Left colon (tissue), 2 donors: ENCODE measurements at regions not wholly inside any gene's neighbourhood (a gene's known extent, or its start where the extent isn't known, plus 50 kb on each side); places are given as distances from the start of the nearest gene placed in this dataset.
"Not testable (repeated sequence)": the region's sequence is repeated elsewhere in the genome, so short reads cannot be mapped to it uniquely, and the experiment has no call there.

Experiments
- ATAC-seq: fragments of 200-7000 bp; cut with Tn5 transposase; one replicate; pipeline ENCODE4 v1.9.1; 2020; ENCODE audit warnings: mild to moderate bottlenecking, moderate library complexity
- DNase-seq, 2 donors: peaks; one replicate each; pipeline ENCODE4 v3.0.0-alpha.2; 2020
- intact Hi-C, 2 donors: fragments of 100-400 bp; cut with DNase I in 1 of 2; cut with micrococcal nuclease in 1 of 2; formaldehyde crosslinking; loops; one replicate each; pipeline versions ENCODE4 v1.11.2 to v1.14.0; 2022; cut with DNase I, micrococcal nuclease
- donor health status: DM: no; HTN: no; CAD: no.
- donor health status: DM: yes; HTN: yes; CAD: no.

DNA sequence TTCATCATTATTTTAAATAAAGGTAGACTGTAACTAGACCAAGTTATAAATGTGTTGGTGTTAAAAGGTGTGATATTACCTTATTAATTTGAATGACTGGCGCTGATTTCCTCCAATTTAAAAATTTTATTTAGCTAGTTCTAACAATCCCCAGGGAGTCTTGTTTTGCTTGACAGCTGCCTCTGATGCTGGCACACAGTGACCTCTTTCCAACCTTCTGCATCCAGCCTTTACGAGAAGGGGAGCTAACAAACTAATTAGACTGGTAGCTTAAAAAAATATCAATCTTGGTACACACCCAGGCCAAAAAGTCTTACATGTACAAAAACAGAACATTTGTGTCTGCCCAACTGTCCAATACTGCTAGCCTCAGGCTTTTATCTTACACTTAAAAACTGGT lies 51.8 kb upstream of the ENPEP start:
- no peak for DNase-seq
- ATAC-seq: no peak
- intact Hi-C loops: no loop called here

DNA sequence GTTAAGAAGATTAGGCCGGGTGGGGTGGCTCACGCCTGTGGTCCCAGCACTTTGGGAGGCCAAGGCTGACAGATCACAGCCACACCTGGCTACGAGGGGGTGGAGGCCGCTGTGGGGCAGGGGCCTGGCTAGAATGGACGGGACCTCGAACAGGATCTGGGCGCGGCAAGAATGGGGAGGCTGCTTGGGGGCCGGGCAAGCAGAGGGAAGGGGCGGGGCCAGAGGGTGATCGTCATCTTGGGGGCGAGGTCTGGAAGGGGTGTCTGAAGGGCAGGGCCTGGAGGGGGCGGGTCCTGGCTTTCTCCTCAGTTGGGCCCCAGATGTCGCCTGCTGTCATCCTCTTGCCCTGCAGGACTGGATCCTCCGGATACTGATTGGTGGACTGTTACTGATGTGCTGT lies 57.3 kb upstream of the ENPEP start:
- DNase-seq: no peak
- intact Hi-C loops: no loop called here
- ATAC-seq: no peak

DNA sequence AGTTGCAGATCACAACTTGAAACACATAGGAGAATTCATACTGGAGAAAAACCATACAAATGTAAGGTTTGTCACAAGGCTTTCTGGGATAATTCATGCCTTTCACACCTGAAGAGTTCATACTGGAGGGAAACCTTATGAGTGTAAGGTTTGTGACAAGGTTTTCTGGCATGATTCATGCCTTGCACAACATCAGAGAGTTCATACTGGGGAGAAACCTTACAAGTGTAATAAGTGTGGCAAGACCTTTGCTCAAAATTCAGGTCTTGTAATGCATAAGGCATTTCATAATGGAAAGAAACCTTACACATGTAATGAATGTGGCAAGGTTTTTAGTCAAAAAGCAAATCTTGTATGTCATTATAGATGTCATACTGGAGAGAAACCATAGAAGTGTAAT lies 58.8 kb upstream of the ENPEP start:
- intact Hi-C loops: no loop called here
- DNase-seq (no peak), ATAC-seq (no peak)

DNA sequence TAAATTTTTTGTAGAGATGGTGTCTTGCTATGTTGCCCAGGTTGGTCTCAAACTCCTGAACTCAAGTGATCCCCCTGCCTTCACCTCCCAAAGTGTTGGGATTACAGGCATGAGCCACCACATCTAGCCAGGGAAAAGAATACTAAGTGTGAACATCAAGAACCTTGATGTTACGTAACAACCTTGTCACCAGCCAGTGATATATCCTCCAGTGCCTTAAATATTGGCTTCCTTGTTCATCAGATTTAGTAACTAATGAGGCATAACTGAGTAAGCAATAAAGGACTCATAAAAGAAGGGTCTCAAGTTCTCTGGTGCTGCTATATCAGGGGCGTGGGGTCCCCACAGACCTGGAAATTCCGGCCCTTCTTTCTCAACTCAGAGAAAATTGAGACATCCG lies 60.5 kb upstream of the ENPEP start:
- intact Hi-C loops: no loop called here
- DNase-seq: no peak
- no peak for ATAC-seq

DNA sequence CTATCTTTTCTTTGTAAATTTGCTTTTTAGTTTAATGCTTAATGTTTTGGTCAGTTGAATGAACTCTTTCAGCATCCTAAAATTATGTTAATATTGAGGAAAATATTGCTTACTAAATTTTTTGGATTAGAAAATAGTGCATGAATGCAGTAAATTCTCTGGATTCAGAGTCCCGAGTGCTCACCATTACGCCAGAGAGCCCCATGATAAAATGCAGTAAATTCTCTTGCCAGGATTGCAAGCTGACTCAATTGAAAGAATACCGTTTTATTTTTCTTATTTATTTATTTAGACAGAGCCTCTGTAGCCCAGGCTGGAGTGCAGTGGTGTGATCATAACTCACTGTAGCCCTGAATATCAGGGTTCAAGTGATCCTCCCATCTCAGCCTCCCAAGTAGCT lies 60.9 kb upstream of the ENPEP start:
- ATAC-seq: no peak

DNA sequence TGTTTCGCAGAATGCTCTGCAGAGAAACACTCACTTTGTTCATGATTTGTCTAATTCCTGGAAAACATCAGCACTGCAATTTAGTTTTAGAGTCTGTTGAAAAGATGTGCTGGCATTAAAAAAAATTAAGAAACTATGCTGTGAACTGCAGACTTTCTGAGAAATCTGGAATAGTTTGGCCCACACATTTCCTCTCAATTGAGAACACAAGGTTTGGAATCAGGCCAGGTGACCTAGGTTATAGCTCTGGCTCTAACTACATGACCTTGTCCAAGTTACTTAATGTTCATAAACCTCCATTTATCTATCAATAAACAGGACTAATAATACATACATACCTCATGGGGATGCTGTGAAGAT lies 61.4 kb upstream of the ENPEP start:
- intact Hi-C loops: no loop called here
- no peak for DNase-seq
- no peak for ATAC-seq

More for the DNA sequence above, 60.9 kb upstream of the ENPEP start:
- DNase-seq: no peak
- intact Hi-C loops: no loop called here

DNA sequence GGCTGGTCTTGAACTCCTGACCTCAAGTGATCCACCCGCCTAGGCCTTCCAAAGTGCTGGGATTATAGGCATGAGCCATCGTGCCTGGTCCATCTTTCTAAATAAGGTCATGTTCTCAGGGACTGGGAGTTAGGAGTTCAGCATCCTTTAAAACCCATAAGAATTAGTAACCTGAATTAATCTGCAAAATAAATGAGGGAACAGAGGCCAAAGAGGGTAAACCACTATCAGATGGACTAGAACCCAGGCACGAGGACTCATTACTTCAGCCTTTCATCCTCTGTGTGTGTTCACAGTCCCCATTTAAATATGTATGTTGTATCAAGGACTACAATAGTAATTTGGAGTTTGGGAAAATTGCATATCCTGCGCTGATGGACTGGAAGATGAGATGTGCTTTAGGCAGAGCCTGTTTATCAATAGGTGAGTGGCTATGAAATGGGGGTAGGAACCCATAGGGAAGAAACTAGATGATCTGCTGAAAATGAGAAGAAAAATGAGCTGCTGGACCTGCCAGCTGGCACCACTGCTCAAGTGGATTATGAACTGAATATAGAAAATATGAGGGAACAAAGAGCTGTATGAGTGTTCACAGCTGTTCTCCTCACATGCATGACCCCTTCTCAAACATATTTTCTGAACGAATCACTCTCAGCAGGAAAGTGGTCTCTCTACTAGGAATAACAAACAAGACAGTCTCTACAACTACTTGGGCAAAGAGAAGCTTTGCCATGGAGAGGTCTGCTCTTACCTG lies 62.0 kb upstream of the ENPEP start:
- ATAC-seq, DNase-seq, intact Hi-C loops: not testable (repeated sequence)

DNA sequence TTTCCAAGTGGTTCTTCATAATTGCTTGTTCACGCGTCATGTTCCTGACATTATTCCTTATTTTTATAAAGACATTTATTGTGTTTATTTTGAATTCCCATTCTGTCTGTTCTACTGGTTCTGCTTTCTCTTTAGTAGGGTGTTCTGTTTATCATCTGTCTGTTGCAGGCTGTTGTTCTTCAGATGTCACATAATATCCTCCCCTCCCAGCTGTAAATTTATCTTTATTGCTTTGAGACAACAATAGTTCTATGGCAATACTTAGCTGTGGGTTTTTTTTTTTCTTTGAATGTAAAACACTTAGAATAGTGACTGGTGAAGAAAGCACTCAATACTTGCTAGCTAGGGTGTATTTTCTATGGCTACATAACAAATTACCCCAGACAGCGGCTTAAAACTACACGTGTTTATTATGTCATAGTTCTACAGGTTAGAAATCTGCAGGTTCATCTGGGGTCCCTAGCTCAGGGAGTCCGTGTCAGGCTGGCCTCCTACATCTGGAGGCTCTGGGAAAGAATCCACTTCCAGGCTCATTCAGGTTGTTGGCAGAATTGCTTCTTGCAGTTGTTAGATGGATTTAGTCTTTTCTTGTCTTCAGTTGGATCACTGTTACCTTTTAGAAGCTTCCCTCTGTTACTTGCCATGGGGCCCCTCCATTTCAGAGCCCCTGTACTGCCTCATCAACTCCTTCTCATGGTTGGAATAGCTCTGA lies 63.4 kb upstream of the ENPEP start:
- peak; percentile 92 for ATAC-seq
- intact Hi-C loops: no loop called here
- peak in 1 of 2 donors; percentile 5 for DNase-seq

DNA sequence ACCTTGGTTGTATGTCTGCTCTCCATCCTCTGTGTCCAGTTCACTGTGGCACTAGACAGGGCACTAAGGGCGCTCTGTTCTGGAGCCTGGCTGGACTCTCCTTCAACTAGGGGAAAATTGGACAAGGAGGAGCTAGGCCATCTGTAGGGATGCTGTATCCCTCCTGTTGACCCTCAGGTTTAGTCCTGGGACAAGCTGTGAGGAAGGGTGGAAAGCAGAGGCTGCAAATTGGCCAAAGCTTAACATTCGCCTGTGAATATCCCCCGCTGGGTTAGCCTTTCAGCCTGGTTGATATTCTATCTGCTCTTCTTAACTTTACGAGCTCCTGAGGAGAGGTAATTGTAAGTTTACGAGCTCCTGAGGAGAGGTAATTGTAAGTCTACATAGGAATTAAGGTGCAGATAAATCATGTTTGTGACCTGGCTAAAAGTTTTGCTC lies 64.4 kb upstream of the ENPEP start:
- no peak for DNase-seq
- ATAC-seq: peak; percentile 91
- intact Hi-C loops: no loop called here

DNA sequence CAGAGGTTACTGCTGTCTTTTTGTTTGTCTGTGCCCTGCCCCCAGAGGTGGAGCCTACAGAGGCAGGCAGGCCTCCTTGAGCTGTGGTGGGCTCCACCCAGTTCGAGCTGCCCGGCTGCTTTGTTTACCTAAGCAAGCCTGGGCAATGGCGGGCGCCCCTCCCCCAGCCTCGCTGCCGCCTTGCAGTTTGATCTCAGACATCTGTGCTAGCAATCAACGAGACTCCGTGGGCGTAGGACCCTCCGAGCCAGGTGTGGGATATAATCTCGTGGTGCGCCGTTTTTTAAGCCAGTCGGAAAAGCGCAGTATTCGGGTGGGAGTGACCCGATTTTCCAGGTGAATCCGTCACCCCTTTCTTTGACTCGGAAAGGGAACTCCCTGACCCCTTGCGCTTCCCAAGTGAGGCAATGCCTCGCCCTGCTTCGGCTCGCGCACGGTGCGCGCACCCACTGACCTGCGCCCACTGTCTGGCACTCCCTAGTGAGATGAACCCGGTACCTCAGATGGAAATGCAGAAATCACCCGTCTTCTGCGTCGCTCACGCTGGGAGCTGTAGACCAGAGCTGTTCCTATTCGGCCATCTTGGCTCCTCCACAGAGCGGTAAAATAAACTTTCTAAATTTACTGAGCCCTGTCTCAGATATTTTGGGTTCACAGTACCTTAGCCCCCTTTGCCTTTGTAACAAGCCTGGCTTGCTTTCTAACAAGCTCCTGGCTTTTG lies 64.9 kb upstream of the ENPEP start:
- intact Hi-C loops: not testable (repeated sequence)
- peak; percentile 55 for ATAC-seq
- peak in 1 of 2 donors; percentile 24 for DNase-seq

DNA sequence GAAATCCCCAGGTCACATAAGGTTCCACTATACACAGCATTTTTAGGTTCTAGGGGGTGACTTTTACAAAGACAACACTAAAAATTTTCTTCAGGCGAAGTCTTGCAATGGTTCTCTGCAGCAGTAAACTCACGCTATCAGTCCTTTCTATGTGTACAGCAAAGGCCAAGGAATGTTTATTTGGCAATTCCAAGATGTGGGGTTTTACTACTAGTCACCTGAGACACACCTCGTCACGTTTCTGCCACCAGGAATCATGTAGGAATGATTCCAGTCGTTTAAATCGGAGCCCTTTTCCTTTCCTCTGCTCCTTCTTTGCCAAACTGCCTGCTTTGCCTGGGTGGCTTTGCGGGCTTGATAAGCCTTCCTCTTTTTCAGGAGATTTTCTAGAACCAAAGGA lies 75.9 kb upstream of the ENPEP start:
- DNase-seq (no peak), ATAC-seq (peak; percentile 84)
- intact Hi-C loops: no loop called here

DNA sequence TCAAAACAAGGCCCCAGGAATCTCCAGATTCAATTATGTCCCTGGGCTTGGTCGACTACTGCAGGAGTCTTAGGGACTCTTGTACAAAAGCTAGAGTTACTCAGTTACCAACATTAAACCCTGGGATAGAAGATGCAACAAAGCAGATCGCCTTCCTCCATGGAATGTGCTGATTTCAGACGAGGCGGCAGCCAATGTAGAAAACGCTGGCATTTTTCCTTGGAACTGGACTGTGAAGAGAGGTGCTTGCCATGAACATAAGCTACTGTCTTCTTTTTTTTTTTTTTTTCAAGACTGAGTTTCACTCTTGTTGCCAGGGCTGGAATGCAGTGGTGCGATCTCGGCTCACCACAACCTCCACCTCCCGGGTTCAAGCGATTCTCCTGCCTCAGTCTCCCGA lies 76.9 kb upstream of the ENPEP start:
- ATAC-seq, intact Hi-C loops, DNase-seq: not testable (repeated sequence)

DNA sequence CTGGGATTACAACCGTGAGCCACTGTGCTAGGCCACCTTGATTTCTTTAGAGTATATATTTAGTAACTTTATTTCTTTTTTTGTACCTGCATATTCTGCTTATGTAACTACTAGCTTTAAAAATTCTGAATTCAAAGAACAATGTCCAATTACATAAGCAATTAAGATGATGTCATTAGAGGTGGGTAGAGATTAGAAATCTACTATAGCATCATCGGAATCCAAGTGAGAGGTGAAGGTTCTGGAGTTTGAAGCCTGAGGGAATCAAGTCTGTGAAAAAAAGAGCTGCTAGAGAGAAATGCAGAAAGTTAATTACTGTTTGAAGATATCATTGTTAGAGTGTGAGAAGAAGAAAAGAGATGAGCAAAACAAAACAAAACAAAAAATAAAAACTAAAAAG lies 79.0 kb upstream of the ENPEP start:
- intact Hi-C loops: no loop called here
- peak; percentile 20 for ATAC-seq
- DNase-seq: no peak

DNA sequence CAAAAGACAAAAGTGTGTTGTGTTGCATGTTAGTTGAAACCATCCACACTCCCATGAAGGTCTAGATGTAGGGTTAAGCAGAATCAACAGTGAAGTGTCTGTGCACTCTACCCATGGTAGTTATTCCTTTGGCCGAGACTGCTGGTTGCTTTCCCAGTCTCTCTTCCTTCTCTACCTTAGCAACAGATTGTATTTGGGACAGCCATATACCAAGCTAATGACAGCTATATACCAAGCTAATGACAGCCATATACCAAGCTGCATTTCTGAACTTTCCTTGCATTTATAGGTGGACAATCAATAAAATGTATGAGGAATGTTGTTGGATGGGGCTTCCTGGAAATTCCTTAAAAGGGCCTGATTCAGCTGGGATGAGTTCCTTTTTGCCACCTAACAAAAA lies 80.5 kb upstream of the ENPEP start:
- no peak for DNase-seq
- ATAC-seq: peak; percentile 94

DNA sequence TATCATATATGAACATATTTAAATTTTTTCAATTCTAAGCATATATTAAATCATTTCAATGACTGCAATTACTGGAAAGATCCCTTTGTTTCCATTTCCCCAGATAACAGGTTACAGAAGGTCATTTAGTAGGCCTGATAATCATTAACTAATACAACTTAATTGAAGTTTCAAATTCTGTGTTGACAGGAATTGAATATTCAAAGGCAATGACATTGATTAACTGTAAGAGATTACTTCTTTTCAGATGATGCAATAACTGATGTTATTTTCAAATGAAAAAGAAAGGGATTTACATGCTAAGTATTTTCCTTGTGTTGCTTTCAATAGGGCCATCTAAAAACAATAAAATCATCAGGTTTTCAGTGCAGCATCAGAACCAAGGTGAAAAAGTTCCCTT lies 81.1 kb upstream of the ENPEP start:
- ATAC-seq: no peak
- intact Hi-C loops: no loop called here
- no peak for DNase-seq

More for the DNA sequence above, 80.5 kb upstream of the ENPEP start:
- intact Hi-C loops: no loop called here

DNA sequence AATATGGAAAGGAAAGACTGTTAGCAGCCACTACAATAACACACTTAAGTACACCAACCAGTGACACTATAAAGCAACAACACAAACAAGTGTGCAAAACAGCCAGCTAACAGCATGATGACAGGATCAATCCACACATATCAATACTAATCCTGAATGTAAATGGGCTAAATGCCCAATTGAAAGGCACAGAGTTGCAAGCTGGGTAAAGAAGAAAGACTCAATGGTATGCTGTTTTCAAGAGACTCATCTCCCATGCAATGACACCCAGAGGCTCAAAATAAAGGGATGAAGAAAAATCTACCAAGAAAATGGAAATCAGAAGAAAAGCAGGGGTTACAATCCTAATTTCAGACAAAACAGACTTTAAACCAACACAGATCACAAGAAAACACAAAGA lies 94.2 kb upstream of the ENPEP start:
- ATAC-seq (no peak), DNase-seq (no peak)
- intact Hi-C loops: no loop called here

DNA sequence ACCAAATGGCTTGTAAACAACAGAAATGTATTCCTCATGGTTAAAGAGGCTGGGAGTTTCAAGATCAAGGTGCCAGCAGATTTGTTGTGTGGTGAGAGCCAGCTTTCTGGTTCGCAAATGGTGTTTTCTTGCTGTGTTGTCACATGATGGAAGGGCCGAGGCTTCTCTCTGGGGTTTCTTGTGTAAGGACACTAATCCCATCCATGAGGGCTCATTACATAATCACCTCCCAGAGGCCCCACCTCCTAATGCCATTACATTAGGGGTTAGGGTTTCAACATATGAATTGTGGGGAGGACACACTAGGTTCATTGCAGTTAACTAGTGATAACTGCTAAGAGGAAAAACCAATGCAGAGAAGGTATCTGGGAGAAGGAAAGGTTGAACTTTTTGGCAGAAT lies 103.5 kb upstream of the ENPEP start:
- intact Hi-C loops: no loop called here
- DNase-seq (no peak), ATAC-seq (no peak)

DNA sequence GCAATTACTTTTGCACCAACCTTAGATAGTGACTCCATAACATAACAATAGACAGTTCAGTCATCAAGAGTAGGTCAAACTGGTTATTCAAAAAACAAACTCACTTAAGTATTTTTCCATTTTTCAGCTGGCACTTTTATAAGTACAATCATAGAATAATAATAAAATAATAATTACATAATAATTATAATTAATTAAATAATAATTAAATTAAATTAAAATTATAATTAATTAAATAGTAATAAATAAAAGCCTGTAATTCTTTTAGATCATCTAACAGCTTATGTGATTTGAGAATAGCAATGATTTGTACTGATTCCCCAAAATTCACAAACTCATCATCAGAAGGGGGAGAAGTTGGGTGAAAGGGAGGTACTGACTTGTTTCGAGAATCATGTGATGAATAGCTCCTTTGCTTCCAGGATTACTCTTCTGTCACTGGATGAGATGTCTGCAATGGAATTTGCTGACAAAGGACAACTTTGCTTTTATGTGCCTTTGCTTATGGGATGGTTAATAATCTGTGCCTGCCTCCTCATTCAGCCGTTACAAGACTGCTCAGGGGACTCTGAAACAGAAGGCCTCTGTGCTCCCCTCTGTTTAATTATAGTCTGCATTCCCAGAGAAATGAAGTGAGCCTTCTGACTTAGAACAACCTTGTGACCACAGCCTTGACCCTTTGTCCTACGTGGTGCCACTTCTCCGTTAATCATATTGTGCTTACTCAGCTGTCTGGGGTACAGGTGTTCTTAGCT lies 104.8 kb upstream of the ENPEP start:
- no peak for DNase-seq
- no peak for ATAC-seq
- intact Hi-C loops: no loop called here

DNA sequence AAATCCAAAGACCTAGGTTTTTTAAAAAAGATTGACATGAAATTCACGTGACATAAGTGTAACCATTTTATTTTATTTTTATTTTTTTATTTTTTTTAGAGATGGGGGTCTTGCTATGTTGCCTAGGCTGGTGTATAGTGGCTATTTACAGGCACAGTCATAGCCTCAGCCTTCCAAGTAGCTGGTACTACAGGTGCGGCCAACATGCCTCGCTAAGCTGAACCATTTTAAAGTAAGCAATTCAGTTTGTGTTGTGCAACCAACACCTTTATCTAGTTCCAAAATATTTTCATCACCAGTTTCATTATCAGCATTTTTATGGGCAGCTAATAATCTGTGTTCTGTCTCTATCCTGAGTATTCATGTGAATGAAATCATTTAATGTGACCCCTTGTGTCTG lies 107.5 kb upstream of the ENPEP start:
- DNase-seq: no peak
- no peak for ATAC-seq
- intact Hi-C loops: no loop called here
